Thoracic aorta (tissue), 2 donors: ENCODE measurements at regions not wholly inside any gene's neighbourhood (a gene's known extent, or its start where the extent isn't known, plus 50 kb on each side); places are given as distances from the start of the nearest gene placed in this dataset.
"Not testable (repeated sequence)": the region's sequence is repeated elsewhere in the genome, so short reads cannot be mapped to it uniquely, and the experiment has no call there.

Source experiments
- ATAC-seq: fragments of 150-250 bp; one replicate; pipeline ENCODE4 v1.8.0; 2017; ENCODE audit warnings: low read depth; ENCODE audit not compliant: insufficient number of reproducible peaks, low FRiP score
- DNase-seq: peaks from one replicate; pipeline ENCODE4 v3.0.0-alpha.2; 2020; ENCODE audit warnings: low spot score
- H3K27ac ChIP-seq, 2 donors: fragments of 200-600 bp; sonication (generic); 1 replicate in 1 of 2; 2 replicates in 1 of 2; pipeline ENCODE4 v1.5.1; 2016; ENCODE audit warnings: mild to moderate bottlenecking in 2 of 2, moderate library complexity in 2 of 2
- H3K27me3 ChIP-seq: fragments of 200-600 bp; sonication (generic); replicated peaks from 2 replicates; pipeline ENCODE4 v1.6.0; 2016; ENCODE audit warnings: mild to moderate bottlenecking; ENCODE audit not compliant: insufficient read depth
- H3K36me3 ChIP-seq: fragments of 200-600 bp; sonication (generic); one replicate; pipeline ENCODE4 v1.5.1; 2016
- H3K4me1 ChIP-seq, 2 donors: fragments of 200-600 bp; sonication (generic); 1 replicate in 1 of 2; 2 replicates in 1 of 2; pipeline versions ENCODE4 v1.5.1 to v1.6.0; 2016; ENCODE audit warnings: low read depth in 2 of 2, mild to moderate bottlenecking in 1 of 2; ENCODE audit not compliant: control insufficient read depth in 1 of 2
- H3K4me3 ChIP-seq: fragments of 200-600 bp; sonication (generic); 2 replicates; pipeline ENCODE4 v1.5.1; 2016; ENCODE audit warnings: mild to moderate bottlenecking
- H3K9me3 ChIP-seq: fragments of 200-600 bp; sonication (generic); 2 replicates; pipeline ENCODE4 v1.5.1; 2016
- TF ChIP-seq, protein P1 (sequence below): fragments of 200-600 bp; sonication (generic); IDR thresholded peaks from one replicate; pipeline ENCODE4 v1.5.1; 2019; ENCODE audit warnings: antibody characterized with exemption

DNA sequence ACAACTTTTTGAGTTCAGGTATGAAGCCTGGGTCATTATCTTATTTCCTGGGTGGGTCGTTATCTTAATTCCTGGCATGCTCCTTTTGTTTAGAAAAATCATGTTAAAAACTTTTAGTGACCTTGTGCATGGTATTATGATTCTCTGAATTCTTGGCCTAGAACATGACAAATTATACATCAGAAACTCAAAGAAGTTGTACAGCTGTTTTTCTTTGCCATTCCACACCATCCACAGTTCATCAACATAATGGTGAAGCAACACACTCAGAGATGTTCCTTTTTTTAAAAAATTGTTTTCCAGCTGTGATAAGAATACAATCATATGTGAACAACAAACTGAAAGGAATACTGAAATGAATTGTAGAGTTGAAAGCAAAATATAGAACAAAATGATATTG, 149.2 kb upstream of the SEMA3D start:
- Histone ChIP-seq H3K4me3 (no peak overlapping the region), H3K9me3 (no peaks in the 10 kb centered on the region), H3K27ac (no peak overlapping the region), H3K27me3 (no peaks in the 10 kb centered on the region), H3K4me1 (no peaks in the 10 kb centered on the region), H3K36me3 (no peaks in the 10 kb centered on the region)
- ATAC-seq: no peak
- no peak for DNase-seq
- TF ChIP-seq, protein P1, sequence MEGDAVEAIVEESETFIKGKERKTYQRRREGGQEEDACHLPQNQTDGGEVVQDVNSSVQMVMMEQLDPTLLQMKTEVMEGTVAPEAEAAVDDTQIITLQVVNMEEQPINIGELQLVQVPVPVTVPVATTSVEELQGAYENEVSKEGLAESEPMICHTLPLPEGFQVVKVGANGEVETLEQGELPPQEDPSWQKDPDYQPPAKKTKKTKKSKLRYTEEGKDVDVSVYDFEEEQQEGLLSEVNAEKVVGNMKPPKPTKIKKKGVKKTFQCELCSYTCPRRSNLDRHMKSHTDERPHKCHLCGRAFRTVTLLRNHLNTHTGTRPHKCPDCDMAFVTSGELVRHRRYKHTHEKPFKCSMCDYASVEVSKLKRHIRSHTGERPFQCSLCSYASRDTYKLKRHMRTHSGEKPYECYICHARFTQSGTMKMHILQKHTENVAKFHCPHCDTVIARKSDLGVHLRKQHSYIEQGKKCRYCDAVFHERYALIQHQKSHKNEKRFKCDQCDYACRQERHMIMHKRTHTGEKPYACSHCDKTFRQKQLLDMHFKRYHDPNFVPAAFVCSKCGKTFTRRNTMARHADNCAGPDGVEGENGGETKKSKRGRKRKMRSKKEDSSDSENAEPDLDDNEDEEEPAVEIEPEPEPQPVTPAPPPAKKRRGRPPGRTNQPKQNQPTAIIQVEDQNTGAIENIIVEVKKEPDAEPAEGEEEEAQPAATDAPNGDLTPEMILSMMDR: no peak

DNA sequence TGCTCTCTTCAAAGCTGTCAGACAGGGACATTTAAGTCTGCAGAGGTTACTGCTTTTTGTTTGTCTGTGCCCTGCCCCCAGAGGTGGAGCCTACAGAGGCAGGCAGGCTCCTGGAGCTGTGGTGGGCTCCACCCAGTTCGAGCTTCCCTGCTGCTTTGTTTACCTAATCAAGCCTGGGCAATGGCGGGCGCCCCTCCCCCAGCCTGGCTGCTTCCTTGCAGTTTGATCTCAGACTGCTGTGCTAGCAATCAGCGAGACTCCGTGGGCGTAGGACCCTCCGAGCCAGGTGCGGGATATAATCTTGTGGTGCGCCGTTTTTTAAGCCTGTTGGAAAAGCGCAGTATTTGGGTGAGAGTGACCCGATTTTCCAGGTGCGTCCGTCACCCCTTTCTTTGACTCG, 148.3 kb upstream of the SEMA3D start:
- not testable (repeated sequence) for H3K36me3 ChIP-seq, DNase-seq, ATAC-seq, H3K9me3 ChIP-seq, H3K4me1 ChIP-seq, H3K4me3 ChIP-seq, H3K27ac ChIP-seq, H3K27me3 ChIP-seq

DNA sequence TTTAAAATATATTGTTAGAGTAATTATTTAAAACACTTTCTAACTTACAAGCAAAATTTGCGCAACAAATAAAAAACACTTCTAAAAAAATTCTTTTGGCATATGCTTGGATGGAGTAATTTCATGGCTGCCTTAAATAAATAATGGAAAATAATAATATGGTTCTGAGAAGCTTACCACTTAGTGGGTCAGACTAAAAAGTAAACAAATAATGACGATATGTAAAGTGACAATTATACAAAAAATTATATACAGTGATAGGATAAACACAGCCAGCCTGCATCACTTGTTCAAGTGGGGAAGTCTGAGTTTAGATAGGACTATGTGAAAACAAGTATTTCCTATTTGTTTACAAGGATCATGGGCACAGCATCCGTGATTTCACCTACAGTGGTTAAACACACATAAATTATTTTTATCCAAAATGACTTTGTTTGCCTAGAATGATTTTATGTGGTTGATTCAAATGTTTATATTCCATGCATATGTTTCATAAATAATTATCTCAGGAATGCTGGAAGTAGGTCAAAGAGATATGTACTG, 141.7 kb upstream of the SEMA3D start:
- ATAC-seq (no peak), DNase-seq (no peak)
- H3K4me3 ChIP-seq: no peak overlapping the region
- no peaks in the 10 kb centered on the region for H3K9me3 ChIP-seq
- H3K36me3 ChIP-seq: no peaks in the 10 kb centered on the region
- H3K4me1 ChIP-seq: no peaks in the 10 kb centered on the region
- H3K27me3 ChIP-seq: no peaks in the 10 kb centered on the region
- TF ChIP-seq, protein P1: no peak
- H3K27ac ChIP-seq: no peak overlapping the region

DNA sequence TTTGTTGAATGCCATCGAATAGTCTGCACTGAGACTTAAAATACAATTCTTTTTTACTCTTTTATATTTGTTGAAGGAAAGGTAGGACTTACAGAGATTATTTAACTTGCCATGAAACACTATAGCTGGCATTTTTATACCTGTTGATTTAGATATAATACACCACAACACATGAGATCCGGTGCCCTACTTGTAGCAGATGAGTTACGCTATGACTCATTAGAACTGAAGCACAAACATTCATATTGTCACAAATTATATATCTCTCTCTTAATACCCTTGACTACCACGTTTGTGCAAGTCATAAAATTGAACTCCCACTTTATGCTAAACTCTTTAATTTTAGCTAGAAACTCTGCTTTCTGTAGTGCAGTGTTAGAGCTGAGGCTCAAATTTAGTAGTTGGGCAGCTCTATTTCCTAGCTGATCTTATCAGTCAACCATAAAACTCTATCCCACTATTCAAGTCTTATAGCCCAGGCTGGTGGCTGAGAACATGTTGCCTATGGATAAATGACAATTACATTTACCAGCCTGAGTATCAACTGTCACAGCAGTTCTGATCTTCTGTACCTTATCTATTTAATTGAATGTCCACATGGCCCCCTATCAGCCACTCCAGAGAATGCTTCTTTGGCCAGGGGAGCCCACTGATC, 137.4 kb upstream of the SEMA3D start:
- DNase-seq: no peak
- no peaks in the 10 kb centered on the region for H3K27me3 ChIP-seq
- TF ChIP-seq, protein P1: no peak

DNA sequence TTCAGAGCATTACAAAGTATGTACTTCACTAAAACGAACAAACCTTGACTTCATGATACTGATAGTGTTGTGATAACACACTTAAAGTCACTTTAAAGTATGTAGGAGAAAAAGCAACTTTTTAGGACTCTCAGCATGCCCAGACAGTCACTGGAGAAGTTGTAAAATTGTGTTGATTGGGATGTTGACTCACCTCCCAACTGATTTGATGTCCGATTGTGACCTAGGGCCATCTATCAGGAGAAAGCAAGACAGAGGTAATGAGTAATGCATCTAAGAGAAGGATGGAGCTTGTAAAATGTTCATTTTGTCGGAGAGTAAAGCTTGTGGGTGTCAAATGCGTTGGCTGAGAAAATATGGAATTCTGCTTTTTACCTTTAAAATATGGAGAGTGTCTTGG, 135.4 kb upstream of the SEMA3D start:
- no peak overlapping the region for H3K27ac ChIP-seq
- no peaks in the 10 kb centered on the region for H3K27me3 ChIP-seq
- H3K4me1 ChIP-seq: no peaks in the 10 kb centered on the region
- ATAC-seq (no peak), DNase-seq (no peak)
- H3K36me3 ChIP-seq: no peaks in the 10 kb centered on the region
- H3K9me3 ChIP-seq: no peaks in the 10 kb centered on the region
- TF ChIP-seq, protein P1: no peak
- H3K4me3 ChIP-seq: no peak overlapping the region

More for the DNA sequence above, 137.4 kb upstream of the SEMA3D start:
- no peaks in the 10 kb centered on the region for H3K36me3 ChIP-seq
- no peaks in the 10 kb centered on the region for H3K4me1 ChIP-seq
- no peak overlapping the region for H3K27ac ChIP-seq
- H3K4me3 ChIP-seq: no peak overlapping the region
- no peak for ATAC-seq
- H3K9me3 ChIP-seq: no peaks in the 10 kb centered on the region
